GM18508 (cell line): ENCODE measurements at regions not wholly inside any gene's neighbourhood (a gene's known extent, or its start where the extent isn't known, plus 50 kb on each side); places are given as distances from the start of the nearest gene placed in this dataset.

Experiments used
- ATAC-seq: cut with Tn5 transposase; IDR thresholded peaks from one replicate; pipeline ENCODE4 v1.9.1; 2021; ENCODE audit warnings: moderate number of reproducible peaks; ENCODE audit not compliant: insufficient read depth, unreplicated experiment

DNA sequence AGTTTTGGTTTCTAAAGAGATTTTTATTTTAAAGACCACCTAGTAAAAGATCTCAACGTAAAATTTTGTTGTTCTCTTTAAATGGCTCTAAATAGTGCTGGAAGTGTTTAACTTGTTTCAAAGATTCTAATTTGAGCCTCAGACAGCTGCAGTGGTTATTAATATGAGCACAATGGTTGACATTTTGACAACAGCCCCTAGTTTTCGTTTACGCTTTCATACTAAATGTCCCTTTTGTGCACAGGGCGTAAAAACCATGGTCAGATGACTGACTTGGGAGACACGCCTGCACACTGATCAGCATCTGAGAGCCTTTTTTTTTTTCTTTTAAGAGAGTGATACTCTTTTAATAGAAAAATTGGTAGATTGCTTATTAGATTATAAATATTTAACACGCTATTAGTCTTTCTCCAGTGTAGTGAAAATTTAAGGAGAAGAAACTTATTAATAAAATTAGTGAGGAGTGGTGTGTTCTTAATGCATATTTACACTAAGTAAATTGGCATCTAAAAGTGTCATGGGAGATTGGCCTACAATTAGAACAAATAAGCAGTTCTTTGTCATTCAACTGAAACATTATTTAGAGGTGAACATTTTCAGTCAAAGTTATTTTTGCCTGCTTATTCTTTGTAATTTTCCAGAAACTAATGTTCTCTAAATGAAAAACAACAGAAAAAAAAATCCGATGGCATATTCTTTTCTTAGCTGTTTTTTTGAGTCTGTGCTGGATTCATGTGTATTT lies 182.8 kb upstream of the PHYHIPL start:
- ATAC-seq: peak; percentile 55

DNA sequence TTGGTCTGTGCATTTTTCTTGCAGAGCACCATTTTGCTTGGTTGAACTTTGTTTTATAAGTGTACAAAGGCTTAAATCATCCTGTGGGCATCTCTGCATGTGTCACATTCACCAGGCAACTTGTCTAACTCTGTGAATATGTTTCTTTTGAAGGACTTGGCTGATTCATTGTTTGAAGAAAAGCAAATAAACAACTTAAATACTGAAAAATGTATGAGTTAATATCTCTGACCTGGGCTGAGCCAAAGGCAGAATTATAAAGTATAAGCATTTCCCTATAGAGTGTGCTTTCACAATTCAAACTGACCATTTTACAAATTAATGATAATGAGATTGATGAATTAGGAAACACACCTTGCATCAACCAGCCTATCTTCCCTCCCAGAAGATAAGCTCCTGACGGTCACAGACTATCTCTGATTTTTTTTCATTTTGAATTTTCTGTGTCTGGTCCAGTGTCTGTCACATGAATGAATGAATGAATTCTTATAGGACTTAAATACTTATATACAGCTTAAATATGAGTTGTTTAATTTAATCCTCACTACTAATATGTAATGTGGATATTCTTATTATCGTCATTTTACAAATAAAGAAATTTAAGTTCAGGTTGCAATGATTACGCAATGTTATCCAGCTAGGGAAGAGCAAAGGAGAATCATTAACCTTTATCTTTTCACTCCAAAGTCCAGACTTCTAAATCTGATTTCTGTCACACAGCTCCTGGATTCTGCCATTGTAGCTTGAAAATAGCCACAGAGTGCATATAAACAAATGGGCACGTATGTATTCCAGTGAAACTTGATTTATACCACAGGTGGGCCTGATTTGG lies 182.0 kb upstream of the PHYHIPL start:
- ATAC-seq: no peak

DNA sequence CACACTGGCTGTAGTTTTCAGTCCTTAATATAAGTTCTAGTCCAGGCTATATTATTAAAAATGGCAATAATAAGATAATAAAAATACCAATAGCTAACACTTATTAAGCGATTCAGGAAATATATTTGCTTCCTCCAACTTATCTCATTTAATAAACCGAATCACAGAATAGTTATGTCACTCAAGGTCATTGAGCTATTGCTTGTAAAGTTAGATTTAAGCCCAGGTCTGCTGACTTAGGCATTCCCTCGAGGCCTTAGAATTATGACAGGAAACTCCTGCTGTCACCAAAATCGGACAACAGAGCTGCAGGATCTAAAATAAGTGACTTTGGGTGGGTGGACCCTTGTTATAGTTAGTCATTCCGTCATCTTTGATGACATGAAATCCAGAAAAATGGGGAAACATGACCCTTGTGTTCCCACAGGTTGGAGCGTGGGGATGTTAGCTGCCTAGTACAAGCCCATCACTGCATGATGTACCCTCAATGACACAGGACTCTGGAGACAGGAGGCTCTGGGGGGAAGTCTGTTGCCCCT lies 181.3 kb upstream of the PHYHIPL start:
- ATAC-seq: no peak

DNA sequence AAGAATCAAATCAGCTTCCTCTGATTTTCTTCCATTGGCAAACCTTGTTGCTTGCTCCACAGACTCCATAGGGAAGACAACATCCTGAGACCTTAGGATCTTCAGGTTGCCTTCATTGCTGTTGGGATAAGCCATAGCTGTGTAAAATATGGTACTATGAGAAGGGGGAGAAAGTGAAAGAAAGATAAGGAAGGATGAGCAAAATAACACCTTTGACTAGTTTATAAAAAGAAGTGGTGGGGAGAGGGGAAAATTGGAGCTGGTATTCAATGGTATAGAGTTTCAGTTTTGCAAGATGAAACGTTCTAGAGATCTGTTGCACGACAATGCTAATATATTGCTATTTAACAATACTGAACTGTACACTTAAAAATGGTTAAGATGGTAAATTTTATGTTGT lies 180.4 kb upstream of the PHYHIPL start:
- ATAC-seq: no peak

DNA sequence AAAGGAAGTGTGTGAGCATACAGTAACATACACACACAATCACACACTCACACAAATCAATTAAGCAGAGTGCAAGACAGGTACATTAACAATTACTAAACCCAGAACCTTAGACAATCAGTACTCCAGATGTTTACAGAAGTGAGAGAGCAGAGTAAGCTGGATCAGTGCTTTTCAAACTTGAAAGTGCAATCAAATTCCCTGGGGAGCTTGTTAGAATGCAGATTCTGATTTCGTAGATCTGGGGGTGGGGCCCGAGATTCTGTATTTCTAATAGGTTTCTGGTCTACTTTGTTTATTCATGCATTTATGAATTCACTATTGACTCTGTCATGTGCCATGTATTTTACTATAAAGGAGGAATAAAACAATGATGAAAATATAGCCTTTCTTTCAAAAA lies 179.6 kb upstream of the PHYHIPL start:
- ATAC-seq: no peak

DNA sequence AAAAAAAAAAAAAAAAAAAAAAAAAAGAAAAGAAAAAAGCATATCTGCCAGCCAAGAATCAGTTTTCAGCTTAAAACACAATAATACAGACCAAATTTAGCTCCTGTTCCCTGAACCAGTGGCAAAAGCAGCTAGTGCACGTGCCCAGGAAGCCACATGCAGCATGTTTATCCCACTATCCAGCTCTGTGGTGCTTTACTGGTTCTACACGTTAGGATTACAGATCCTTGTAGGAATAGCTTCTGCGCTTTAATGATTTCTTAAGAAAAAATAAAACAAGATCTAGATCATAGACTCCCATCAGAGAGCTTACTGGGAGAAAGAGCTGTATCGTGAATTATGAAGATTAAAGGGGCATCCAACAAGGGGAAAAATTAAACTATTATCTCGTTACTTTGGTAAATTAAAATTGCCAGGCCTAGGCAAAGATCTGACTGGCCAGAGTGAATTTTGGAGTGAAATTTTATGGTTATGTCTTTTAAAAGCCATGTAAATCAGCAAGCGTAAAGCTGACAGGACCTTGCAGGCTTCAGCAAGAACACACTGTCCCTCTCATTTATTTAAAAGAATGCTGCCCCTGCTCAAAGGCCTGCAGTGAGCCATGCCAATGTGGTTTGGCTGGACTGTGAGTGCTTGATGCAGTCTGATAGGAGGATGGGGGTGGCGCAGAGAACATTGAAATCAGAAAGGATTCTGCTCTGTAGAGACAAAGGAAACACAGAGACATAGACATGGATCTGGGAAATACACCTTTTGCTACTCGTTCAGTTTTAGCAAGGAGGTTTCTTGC lies 177.3 kb upstream of the PHYHIPL start:
- ATAC-seq: no peak

DNA sequence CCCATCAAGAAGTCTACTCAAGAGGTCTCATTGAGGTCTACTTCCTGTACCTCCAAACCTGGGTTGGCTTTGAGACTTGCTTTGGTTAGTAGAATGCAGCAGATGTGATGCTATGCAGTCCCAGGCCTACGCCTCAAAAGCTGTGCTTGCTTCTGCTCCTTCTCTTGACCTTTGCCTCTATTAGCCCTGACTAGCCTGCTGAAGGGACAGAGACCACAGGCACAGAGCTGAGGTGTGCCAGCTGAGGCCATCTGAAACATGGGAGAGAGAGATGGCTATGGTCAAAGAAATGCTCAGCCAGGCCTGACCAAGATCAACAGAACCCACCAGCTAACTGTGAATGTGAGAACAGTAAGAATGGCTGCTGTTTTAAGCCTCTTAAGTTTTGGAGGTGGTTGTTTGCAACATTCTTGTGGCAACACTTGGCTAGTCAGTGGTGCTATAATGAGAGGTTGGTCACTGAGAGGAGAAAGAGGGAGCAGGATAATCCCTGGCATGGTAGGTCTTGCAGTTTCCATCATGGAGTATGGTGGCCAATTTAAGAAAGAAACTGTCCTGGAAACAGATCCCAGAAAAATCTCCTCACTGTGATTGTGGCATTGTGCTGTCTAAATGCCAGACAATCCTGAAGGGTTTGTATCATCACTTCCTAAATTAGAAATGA lies 176.1 kb upstream of the PHYHIPL start:
- no peak for ATAC-seq

DNA sequence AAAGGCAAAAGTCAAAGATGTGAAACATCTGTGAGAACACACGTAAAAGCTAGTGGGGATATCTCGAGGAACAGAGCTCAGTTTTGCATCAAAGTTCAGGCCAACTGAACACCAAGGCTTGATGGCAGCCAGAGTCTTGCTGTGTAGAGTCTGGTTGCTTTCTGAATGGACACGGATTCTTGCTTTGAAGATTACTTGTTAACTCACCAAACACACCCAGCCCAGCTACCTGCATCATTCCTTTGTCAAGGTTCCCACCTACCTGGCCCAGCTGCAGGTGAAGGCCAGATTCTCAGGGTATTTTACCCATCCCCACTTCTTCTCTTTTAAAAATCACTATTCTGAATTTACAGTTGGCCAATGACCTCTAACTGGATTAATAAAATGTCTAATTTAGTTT lies 174.4 kb upstream of the PHYHIPL start:
- no peak for ATAC-seq

DNA sequence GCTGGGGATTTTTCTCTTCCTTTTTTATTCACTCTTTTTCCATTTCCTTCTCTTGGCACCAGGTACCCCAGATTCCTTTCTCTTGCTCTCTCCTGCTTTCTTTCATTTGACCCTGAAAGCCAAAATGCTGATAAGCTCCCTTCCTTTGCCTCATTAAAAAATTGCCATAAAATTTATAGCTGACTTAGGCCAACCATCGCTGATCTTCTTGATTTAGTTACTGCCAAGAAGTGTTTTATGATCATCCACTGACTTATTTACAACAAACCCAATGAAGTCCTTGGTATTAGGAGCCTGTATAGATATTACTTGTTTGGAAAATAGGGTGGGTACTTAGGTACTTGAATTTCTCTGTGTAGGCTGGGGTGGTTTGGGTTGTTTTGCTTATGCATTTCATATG lies 173.2 kb upstream of the PHYHIPL start:
- no peak for ATAC-seq

DNA sequence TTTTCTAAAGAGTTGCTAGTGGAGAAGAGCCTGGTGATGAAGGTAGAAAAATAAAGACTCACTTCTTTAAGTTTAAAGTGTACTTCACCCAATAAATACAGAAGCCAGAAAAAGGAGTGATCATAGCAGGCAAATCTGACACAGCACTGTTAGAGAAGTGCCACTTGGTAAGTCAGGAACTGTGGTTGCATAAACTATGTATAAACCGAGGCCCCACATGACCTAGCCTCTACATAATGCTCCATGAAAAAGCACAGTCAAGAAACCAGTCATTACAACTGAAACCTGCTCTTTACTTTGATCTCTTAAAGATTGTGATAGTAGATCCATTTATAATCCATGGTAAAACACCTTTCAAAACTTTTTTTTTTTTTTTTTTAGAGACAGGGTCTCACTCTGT lies 172.1 kb upstream of the PHYHIPL start:
- no peak for ATAC-seq

DNA sequence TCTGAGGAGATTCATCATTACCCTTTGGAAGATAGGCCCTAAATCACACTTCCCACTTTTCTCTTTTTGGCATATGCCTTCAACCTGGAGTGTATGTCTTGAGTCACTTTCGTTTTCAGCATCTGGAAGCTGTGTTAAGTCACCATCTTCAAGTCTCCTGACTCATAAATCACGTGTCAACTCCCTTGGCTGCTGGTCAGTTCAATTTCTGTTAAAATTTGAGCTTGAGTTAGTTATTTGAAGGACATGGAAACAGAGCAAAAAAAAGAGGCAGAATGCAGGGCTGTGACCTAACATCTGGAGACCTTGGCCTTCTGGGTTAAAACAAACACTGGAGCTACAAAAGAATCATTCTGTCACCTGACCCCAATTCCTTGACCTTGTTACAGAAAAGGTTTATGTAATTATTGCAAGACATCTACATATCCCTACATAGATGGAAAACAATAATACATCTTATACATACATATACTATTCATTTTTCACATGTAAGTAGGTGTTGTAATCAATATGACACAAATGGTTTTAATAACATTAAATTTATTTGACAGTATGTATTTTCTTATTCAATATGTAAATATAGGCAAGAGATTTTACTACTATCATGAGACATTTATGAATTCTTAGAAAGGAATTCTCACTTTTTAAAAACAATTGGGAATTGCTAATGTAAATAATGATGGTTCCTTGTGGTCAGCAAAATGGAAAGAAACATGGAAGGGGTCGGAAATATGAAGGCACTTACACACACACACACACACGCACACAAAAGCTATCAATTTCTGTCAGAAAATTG lies 169.7 kb upstream of the PHYHIPL start:
- ATAC-seq: peak; percentile 42

DNA sequence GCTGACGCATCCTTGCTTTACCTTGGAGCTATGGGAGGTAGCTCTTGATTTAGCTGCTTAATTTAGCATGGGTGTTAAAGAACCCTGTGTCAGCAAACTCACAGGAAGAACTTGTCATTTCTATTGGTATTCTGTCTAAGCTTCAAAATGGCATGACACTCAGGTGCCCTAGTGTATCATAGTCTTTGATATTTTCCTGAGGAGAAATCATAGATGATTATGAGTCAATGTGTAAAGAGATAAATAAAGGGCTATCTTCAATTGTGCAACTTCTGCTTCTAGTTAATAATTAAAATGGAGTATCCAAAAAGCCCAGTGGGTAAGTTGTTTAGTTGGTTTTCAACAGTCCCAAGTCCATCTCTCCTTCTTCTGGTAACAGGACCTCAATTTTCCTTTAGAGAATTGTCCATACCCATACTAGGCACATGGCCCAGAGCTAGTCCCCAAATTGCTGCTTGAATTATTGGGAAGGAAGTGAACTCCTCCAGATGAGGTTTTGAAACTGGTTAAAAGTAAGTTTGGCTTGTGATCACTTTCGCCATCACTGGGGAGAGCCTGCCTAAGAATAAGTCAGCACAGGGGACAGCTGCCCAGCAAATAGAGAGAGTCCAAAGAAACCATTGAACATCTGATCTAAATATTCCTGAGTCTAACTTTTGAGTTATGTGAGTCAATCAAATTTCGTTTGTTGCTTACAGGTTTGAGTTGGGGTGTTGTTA lies 169.0 kb upstream of the PHYHIPL start:
- ATAC-seq: no peak

DNA sequence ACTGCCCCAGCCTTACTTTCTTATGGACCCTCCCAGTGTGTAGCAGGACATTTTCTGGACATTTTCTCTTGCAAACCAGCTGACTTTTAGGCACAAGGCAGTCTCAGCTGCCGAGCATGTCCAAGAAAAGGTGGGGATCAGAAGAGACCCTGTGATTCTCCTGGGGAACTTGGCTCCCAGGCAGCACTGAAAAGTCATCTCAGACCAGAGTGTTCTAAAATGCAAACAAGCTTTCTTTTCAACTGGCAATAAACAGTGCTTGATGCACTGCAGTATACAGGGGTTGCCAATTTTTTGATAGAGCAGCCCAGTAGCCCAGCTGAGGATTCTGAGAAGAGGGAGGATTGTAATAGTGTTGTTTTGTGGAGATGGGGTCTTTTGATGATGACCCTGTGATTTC lies 168.0 kb upstream of the PHYHIPL start:
- ATAC-seq: no peak

DNA sequence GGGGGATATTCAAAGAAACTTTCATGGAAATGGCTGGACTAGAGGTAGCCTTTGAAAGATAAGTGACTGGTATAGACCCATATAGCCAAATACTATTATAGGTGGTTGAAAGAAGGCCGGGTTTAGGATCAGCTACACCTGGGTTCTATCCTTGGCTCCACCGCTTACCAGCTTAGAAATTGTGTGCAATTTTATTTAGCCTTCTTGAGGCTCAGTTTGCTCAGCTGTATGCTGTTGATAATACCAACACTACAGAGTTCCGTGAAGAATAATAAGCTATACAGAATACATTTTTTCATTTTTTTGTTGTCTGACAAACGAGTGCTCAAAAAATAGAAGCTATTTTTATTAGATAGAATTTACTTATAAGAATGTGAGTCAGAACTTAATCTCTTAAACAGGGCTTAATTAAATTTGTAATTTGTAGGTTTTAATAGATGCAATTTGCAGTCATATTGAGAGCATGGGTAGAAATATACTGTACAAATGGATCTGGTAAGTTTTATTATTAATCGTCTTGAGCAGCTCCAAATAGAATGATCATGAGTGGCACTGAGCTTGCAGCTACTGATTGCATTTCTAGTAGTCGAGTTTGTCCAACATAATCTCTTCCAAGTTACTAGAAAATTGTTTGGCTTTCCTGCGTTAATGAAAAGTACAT lies 164.3 kb upstream of the PHYHIPL start:
- no peak for ATAC-seq

DNA sequence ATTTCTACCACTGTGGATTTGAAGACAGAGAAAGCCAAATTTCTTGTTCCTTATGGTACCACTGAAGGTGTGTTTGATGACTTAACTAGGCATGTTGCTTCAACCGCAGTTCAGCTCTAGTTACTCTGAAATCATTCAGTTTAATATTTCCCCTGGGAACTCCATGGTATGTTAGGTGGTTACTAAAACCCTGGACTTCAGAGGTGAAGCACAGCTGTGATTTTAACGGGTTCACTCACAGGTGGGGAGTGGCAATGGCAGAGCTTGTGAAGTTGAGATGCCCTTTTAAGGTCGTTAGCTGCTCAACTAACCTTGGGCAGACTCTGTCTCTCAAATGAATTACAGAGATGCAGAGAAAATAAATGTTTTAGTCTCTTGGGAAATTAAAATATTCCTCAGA lies 163.6 kb upstream of the PHYHIPL start:
- ATAC-seq: no peak

DNA sequence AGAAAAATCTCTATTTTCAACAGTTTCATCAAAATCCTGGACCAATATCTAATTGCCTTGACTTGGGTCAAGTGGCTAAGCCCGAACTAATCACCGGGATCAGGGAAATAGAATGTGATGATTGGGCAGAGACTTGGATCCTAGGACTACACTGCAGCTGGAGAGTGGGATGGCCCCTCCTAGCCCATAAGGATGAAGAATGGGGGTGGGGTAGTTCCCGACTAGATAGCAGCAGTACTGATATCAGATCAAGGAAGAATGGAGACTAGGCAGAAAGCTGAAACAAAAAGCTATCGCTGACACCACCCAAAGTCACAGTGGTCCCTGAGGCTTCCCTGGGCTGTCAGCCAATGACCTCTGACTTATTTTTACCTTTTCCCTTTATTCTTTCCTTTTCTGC lies 160.4 kb upstream of the PHYHIPL start:
- no peak for ATAC-seq

DNA sequence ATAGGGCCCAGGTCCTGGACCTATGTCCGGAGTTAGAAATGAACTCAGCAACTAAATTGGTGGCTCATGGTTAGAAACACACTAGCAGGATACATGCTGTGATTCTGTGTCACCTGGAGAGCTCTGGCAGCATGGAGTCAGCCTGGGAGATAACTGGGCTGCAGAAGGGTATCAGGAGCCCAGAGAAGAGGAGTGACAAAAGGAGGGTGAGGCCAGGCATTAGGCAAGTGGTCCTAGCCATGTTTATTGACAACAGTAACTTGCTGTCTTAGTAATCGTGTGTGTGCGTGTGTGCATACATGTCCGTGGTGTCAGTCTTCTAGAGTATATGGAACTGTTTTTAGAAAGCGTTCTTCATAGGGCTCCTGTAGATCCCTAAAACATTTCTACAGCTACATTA lies 157.5 kb upstream of the PHYHIPL start:
- ATAC-seq: no peak

DNA sequence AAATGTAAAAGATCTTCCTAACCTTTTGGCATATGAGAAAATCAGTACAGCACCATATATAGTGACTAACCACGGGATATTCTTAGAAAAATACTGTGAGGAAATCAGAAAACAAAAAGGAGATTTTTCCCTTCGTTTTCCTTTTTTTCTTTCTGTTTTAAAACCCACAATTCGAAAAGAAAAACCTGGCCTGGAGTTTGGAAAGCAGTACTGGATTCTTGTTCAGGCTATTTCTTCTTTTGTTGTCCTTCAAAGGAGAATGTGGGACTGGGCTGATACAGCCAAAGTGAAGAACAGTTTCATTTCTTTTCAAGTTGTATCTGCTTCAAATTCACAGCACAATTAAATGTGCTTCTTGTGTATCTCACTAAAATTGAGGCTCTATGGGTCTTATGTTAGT lies 156.8 kb upstream of the PHYHIPL start:
- ATAC-seq: no peak
